ENCODE measurements at regions not wholly inside any gene's neighbourhood (a gene's known extent, or its start where the extent isn't known, plus 50 kb on each side); places are given as distances from the start of the nearest gene placed in this dataset.

DNA sequence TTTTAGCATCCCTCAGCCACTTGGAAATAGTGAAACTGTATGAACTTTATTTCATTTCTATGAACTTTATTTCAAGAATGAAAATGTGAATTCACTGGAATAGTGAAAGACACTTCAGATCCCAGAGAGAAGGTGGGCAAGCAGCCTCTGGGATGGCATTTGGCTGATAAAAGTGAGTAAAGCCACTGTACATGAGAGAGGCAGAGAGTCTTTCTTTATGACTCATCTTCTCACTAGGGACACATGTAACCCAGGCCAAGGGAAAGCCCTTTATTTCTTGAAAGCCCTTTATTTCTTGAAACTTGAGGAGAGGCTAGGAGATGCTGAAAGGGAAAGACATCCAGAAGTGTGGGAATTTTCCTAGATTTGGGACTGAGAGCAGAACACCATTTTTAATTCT lies 148.9 kb upstream of the SMIM30 start:
- no peak for TF ChIP-seq FOXM1 (IDR thresholded peaks at IDR 0.05; ENCODE audit: borderline replicate concordance)
- no peak for TF ChIP-seq FOXA1 (IDR thresholded peaks at IDR 0.05)
- no peak for TF ChIP-seq ZNF384 (IDR thresholded peaks at IDR 0.05)
- no peak for TF ChIP-seq SUZ12 (IDR thresholded peaks at IDR 0.05)
- TF ChIP-seq CTBP1 (IDR thresholded peaks at IDR 0.05; ENCODE audit: borderline replicate concordance), result no peak
- TF ChIP-seq TARDBP (IDR thresholded peaks at IDR 0.05), result no peak
- TF ChIP-seq, protein P1, sequence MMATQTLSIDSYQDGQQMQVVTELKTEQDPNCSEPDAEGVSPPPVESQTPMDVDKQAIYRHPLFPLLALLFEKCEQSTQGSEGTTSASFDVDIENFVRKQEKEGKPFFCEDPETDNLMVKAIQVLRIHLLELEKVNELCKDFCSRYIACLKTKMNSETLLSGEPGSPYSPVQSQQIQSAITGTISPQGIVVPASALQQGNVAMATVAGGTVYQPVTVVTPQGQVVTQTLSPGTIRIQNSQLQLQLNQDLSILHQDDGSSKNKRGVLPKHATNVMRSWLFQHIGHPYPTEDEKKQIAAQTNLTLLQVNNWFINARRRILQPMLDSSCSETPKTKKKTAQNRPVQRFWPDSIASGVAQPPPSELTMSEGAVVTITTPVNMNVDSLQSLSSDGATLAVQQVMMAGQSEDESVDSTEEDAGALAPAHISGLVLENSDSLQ (IDR thresholded peaks at IDR 0.05), result no peak
- TF ChIP-seq ARNT (IDR thresholded peaks at IDR 0.05), result no peak
- TF ChIP-seq LEF1 (IDR thresholded peaks at IDR 0.05; ENCODE audit: borderline replicate concordance), result no peak
- no peak for TF ChIP-seq FOXK2 (IDR thresholded peaks at IDR 0.05)
- no peak for TF ChIP-seq HDGF (IDR thresholded peaks at IDR 0.05; ENCODE audit: borderline replicate concordance)
- TF ChIP-seq NFRKB (IDR thresholded peaks at IDR 0.05), result no peak
- TF ChIP-seq BHLHE40 (IDR thresholded peaks at IDR 0.05; ENCODE audit: borderline replicate concordance), result no peak

Measured in HEK293T (cell line).